Endothelial cell (in vitro differentiated cells): ENCODE measurements at regions not wholly inside any gene's neighbourhood (a gene's known extent, or its start where the extent isn't known, plus 50 kb on each side); places are given as distances from the start of the nearest gene placed in this dataset.

Source experiments
- DNase-seq: peaks from one replicate; pipeline ENCODE4 v3.0.0; 2021; ENCODE audit warnings: low spot score
- H3K27ac Mint-ChIP-seq: one replicate; pipeline ENCODE4 v1.8.0; 2021; ENCODE audit warnings: mixed read lengths, inconsistent platforms; ENCODE audit not compliant: unreplicated experiment
- H3K27me3 Mint-ChIP-seq: one replicate; pipeline ENCODE4 v1.8.0; 2021; ENCODE audit warnings: mild to moderate bottlenecking, moderate library complexity, mixed read lengths, inconsistent platforms; ENCODE audit not compliant: unreplicated experiment
- H3K36me3 Mint-ChIP-seq: one replicate; pipeline ENCODE4 v1.8.0; 2021; ENCODE audit warnings: mild to moderate bottlenecking, low read depth, mixed read lengths, inconsistent platforms; ENCODE audit not compliant: unreplicated experiment
- H3K4me1 Mint-ChIP-seq: one replicate; pipeline ENCODE4 v1.8.0; 2021; ENCODE audit warnings: mild to moderate bottlenecking, mixed read lengths, inconsistent platforms; ENCODE audit not compliant: unreplicated experiment
- H3K4me3 Mint-ChIP-seq: one replicate; pipeline ENCODE4 v1.8.0; 2021; ENCODE audit warnings: mild to moderate bottlenecking, mixed read lengths, inconsistent platforms; ENCODE audit not compliant: unreplicated experiment
- H3K9me3 Mint-ChIP-seq: one replicate; pipeline ENCODE4 v1.8.0; 2021; ENCODE audit warnings: mixed read lengths, inconsistent platforms; ENCODE audit not compliant: unreplicated experiment
- CTCF ChIP-seq: fragments of 200-600 bp; sonication (generic); IDR thresholded peaks from one replicate; pipeline ENCODE4 v1.5.0; 2021; ENCODE audit warnings: antibody characterized with exemption; ENCODE audit not compliant: unreplicated experiment

GRCh38 chr11:33575311-33575710 lies 125.3 kb downstream of the C11orf91 start:
- H3K27ac Mint-ChIP-seq, result no peak overlapping the region
- no peak overlapping the region for H3K4me3 Mint-ChIP-seq
- no peak for TF ChIP-seq CTCF
- H3K9me3 Mint-ChIP-seq, result no peaks in the 10 kb centered on the region
- no peak for DNase-seq
- H3K4me1 Mint-ChIP-seq, result no peaks in the 10 kb centered on the region
- H3K36me3 Mint-ChIP-seq, result peaks cover 10% of the 10 kb centered on the region
- H3K27me3 Mint-ChIP-seq, result peaks cover 2% of the 10 kb centered on the region

- no peak for TF ChIP-seq CTCF
- no peak for DNase-seq
- Mint-ChIP-seq H3K9me3 (no peaks in the 10 kb centered on the region), H3K36me3 (peaks cover 8% of the 10 kb centered on the region), H3K4me3 (no peak overlapping the region), H3K27ac (no peak overlapping the region), H3K27me3 (peaks cover 3% of the 10 kb centered on the region), H3K4me1 (no peaks in the 10 kb centered on the region)
These were observed 126.3 kb downstream of the C11orf91 start for GRCh38 chr11:33574331-33574730.

- H3K27ac Mint-ChIP-seq, result no peak overlapping the region
- H3K4me1 Mint-ChIP-seq, result no peaks in the 10 kb centered on the region
- H3K4me3 Mint-ChIP-seq, result no peak overlapping the region
- no peak for DNase-seq
- H3K9me3 Mint-ChIP-seq, result no peaks in the 10 kb centered on the region
- no peak for TF ChIP-seq CTCF
- H3K36me3 Mint-ChIP-seq, result peaks cover 10% of the 10 kb centered on the region
- peaks cover 4% of the 10 kb centered on the region for H3K27me3 Mint-ChIP-seq
These were observed 131.3 kb downstream of the C11orf91 start for GRCh38 chr11:33569333-33569732.

GRCh38 chr11:33567004-33567403 lies 133.6 kb downstream of the C11orf91 start:
- Mint-ChIP-seq H3K9me3 (no peaks in the 10 kb centered on the region), H3K4me1 (no peaks in the 10 kb centered on the region), H3K4me3 (no peak overlapping the region), H3K36me3 (peaks cover 10% of the 10 kb centered on the region), H3K27me3 (peaks cover 4% of the 10 kb centered on the region), H3K27ac (no peak overlapping the region)
- no peak for DNase-seq
- TF ChIP-seq CTCF, result no peak

GRCh38 chr11:33564856-33565453 lies 135.7 kb downstream of the C11orf91 start:
- Mint-ChIP-seq H3K36me3 (peaks cover 4% of the 10 kb centered on the region), H3K4me3 (no peak overlapping the region), H3K9me3 (no peaks in the 10 kb centered on the region), H3K27ac (no peak overlapping the region), H3K4me1 (no peaks in the 10 kb centered on the region), H3K27me3 (peaks cover 4% of the 10 kb centered on the region)
- no peak for TF ChIP-seq CTCF
- no peak for DNase-seq
